ENCODE measurements at regions not wholly inside any gene's neighbourhood (a gene's known extent, or its start where the extent isn't known, plus 50 kb on each side); places are given as distances from the start of the nearest gene placed in this dataset.

DNA sequence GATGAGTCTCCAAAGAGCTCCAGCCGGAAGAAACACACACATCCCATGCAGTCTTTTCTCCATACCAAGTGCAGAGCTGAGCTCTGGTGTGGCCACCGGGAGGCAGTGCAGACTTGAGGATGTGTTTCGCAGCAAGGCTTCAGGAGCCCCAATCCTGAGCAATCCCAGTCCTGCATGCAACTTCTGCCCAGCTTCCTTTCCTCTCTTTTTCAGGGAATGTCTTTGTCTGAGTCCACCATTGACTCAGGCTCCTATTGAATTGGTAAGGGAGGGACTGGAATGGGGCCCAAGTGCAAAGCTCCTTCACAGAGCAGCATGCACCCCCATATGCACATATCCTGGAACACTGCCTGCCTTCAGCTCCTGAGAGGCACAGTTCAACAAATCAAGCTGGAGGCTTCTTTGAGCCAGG lies 50.5 kb upstream of the ASIP start:
- Mint-ChIP-seq H3K9me3 (no peaks in the 10 kb centered on the region), H3K27ac (no peak overlapping the region), H3K4me1 (no peaks in the 10 kb centered on the region), H3K27me3 (peaks cover 20% of the 10 kb centered on the region), H3K36me3 (no peaks in the 10 kb centered on the region), H3K4me3 (no peak overlapping the region)
- DNase-seq, result peak; percentile 24
